PC-3 (cell line): ENCODE measurements at regions not wholly inside any gene's neighbourhood (a gene's known extent, or its start where the extent isn't known, plus 50 kb on each side); places are given as distances from the start of the nearest gene placed in this dataset.

ENCODE experiments used
- ATAC-seq: fragments of 200-7000 bp; cut with Tn5 transposase; 2 replicates; pipeline ENCODE4 v1.9.1; 2020; ENCODE audit warnings: mild to moderate bottlenecking, moderate library complexity
- BruUV-seq: library from RNA; stranded (reverse); fragments of 400-500 nt; replicated peaks from 2 replicates; lab custom pipeline; 2021; lab: Mats Ljungman, UMichigan
- CTCF ChIA-PET: fragments of 300-600 bp; sonication (Branson Sonifier 250); formaldehyde crosslinking; loops from one replicate; lab custom pipeline; 2022; ENCODE audit warnings: antibody characterized with exemption; lab: Charles Lee
- POLR2A ChIA-PET: fragments of 300-600 bp; sonication (Branson Sonifier 250); formaldehyde crosslinking; loops from one replicate; lab custom pipeline; 2022; ENCODE audit warnings: antibody characterized with exemption; ENCODE audit not compliant: unreplicated experiment; lab: Charles Lee
- DNase-seq: peaks from one replicate; pipeline ENCODE4 v3.0.0-alpha.2; 2015
- H2AFZ ChIP-seq: fragments of 300-600 bp; sonication (generic); 2 replicates; pipeline ENCODE4 v1.6.0; 2016; ENCODE audit warnings: antibody characterized with exemption, low read length
- H3F3A ChIP-seq: fragments of 300-600 bp; sonication (generic); one replicate; pipeline ENCODE4 v1.6.0; 2017; ENCODE audit warnings: antibody characterized with exemption, low read length, control low read depth, mild to moderate bottlenecking; ENCODE audit not compliant: unreplicated experiment
- H3K27ac ChIP-seq: fragments of 300-600 bp; sonication (generic); 2 replicates; pipeline ENCODE4 v1.5.1; 2016; ENCODE audit warnings: mild to moderate bottlenecking, low read length
- H3K27me3 ChIP-seq: fragments of 300-600 bp; sonication (generic); 2 replicates; pipeline ENCODE4 v1.6.1; 2016; ENCODE audit warnings: low read length, mixed read lengths
- H3K36me3 ChIP-seq: fragments of 300-600 bp; sonication (generic); 2 replicates; pipeline ENCODE4 v1.6.1; 2016; ENCODE audit warnings: low read depth, mixed run types, low read length, mixed read lengths
- H3K4me1 ChIP-seq: fragments of 300-600 bp; sonication (generic); 2 replicates; pipeline ENCODE4 v1.5.1; 2016; ENCODE audit warnings: low read length; ENCODE audit not compliant: insufficient read depth
- H3K4me2 ChIP-seq: fragments of 300-600 bp; sonication (generic); 2 replicates; pipeline ENCODE4 v1.6.0; 2016; ENCODE audit warnings: low read length
- H3K4me3 ChIP-seq: fragments of 300-600 bp; sonication (generic); 2 replicates; pipeline ENCODE4 v1.5.1; 2016; ENCODE audit warnings: mild to moderate bottlenecking, low read length, mixed read lengths
- H3K79me2 ChIP-seq: fragments of 300-600 bp; sonication (generic); 2 replicates; pipeline ENCODE4 v1.6.1; 2017; ENCODE audit warnings: low read length, mixed read lengths
- H3K9ac ChIP-seq: fragments of 300-600 bp; sonication (generic); 2 replicates; pipeline ENCODE4 v1.6.0; 2016; ENCODE audit warnings: mild to moderate bottlenecking, low read length
- H3K9me2 ChIP-seq: fragments of 300-600 bp; sonication (generic); replicated peaks from 2 replicates; pipeline ENCODE4 v1.6.1; 2016; ENCODE audit warnings: mixed run types, low read length, mixed read lengths
- H3K9me3 ChIP-seq: fragments of 300-600 bp; sonication (generic); 2 replicates; pipeline ENCODE4 v1.6.1; 2016; ENCODE audit warnings: low read length, mixed read lengths
- H4K20me1 ChIP-seq: fragments of 300-600 bp; sonication (generic); 2 replicates; pipeline ENCODE4 v1.6.1; 2016; ENCODE audit warnings: low read length, mixed read lengths
- CTCF ChIP-seq: fragments of 300-600 bp; sonication (generic); conservative IDR thresholded peaks from 2 replicates; pipeline ENCODE4 v1.5.1; 2017; ENCODE audit warnings: antibody characterized with exemption, low read depth, mild to moderate bottlenecking, low read length
- EZH2 ChIP-seq: fragments of 300-600 bp; sonication (generic); IDR thresholded peaks from one replicate; pipeline ENCODE4 v1.6.1; 2017; ENCODE audit warnings: antibody characterized with exemption, mild to moderate bottlenecking, low read length; ENCODE audit not compliant: unreplicated experiment
- EZH2phosphoT487 ChIP-seq: fragments of 300-600 bp; sonication (generic); IDR thresholded peaks from 2 replicates; pipeline ENCODE4 v1.6.1; 2018; ENCODE audit warnings: mild to moderate bottlenecking, antibody characterized with exemption, low read length, borderline replicate concordance
- intact Hi-C: fragments of 100-400 bp; cut with micrococcal nuclease; formaldehyde crosslinking; loops from 2 replicates; pipeline ENCODE4 v1.9.0; 2023

GRCh38 chr7:17036584-17036983 lies 154.8 kb upstream of the AGR3 start:
- no peaks in the 10 kb centered on the region for H3K9me2 ChIP-seq
- H3K36me3 ChIP-seq = no peaks in the 10 kb centered on the region
- no peaks in the 10 kb centered on the region for H3K79me2 ChIP-seq
- ChIA-PET CTCF (no interaction called here), POLR2A (no interaction called here)
- H3K4me1 ChIP-seq = peaks cover 35% of the 10 kb centered on the region
- ATAC-seq (no peak), DNase-seq (no peak)
- no peak for TF ChIP-seq EZH2phosphoT487
- TF ChIP-seq CTCF = no peak
- TF ChIP-seq EZH2 = no peak
- H2AFZ ChIP-seq = no peak overlapping the region
- peaks cover under 1% of the 10 kb centered on the region for H3F3A ChIP-seq
- no peak overlapping the region for H3K4me2 ChIP-seq
- no peak overlapping the region for H3K9ac ChIP-seq
- H4K20me1 ChIP-seq = no peaks in the 10 kb centered on the region
- intact Hi-C loops = no loop called here
- BruUV-seq = no TSS peak
- H3K9me3 ChIP-seq = no peaks in the 10 kb centered on the region
- no peaks in the 10 kb centered on the region for H3K27me3 ChIP-seq
- H3K4me3 ChIP-seq = no peak overlapping the region
- H3K27ac ChIP-seq = no peak overlapping the region

GRCh38 chr7:17037356-17037755 lies 155.6 kb upstream of the AGR3 start:
- BruUV-seq = no TSS peak
- ATAC-seq = no peak
- intact Hi-C loops = no loop called here

More at GRCh38 chr7:17037356-17037755, 155.6 kb upstream of the AGR3 start:
- no peak for TF ChIP-seq EZH2
- TF ChIP-seq CTCF = no peak
- TF ChIP-seq EZH2phosphoT487 = no peak
- H3K4me2 ChIP-seq = no peak overlapping the region
- H3K9me2 ChIP-seq = no peaks in the 10 kb centered on the region
- POLR2A ChIA-PET = no interaction called here
- no peaks in the 10 kb centered on the region for H3K27me3 ChIP-seq
- no peak overlapping the region for H2AFZ ChIP-seq
- H3F3A ChIP-seq = peaks cover 4% of the 10 kb centered on the region
- H3K79me2 ChIP-seq = no peaks in the 10 kb centered on the region
- no peaks in the 10 kb centered on the region for H3K36me3 ChIP-seq
- DNase-seq = no peak
- H3K4me1 ChIP-seq = peaks cover 43% of the 10 kb centered on the region
- H3K4me3 ChIP-seq = no peak overlapping the region
- no peaks in the 10 kb centered on the region for H4K20me1 ChIP-seq
- H3K9me3 ChIP-seq = no peaks in the 10 kb centered on the region
- H3K27ac ChIP-seq = no peak overlapping the region
- CTCF ChIA-PET = no interaction called here
- no peak overlapping the region for H3K9ac ChIP-seq
